Dendritic cell treated with granulocyte-macrophage colony-stimulating factor and Interleukin-4, amounts not matched to agents 40 ng/mL and 50 ng/mL, for 4 days (primary cell): ENCODE measurements at regions not wholly inside any gene's neighbourhood (a gene's known extent, or its start where the extent isn't known, plus 50 kb on each side); places are given as distances from the start of the nearest gene placed in this dataset.

Experiments used
- H3K27ac Mint-ChIP-seq: one replicate; pipeline ENCODE4 v1.8.0; 2022; ENCODE audit warnings: mild to moderate bottlenecking, mixed read lengths
- H3K27me3 Mint-ChIP-seq: one replicate; pipeline ENCODE4 v1.8.0; 2022; ENCODE audit warnings: mild to moderate bottlenecking, mixed read lengths
- H3K36me3 Mint-ChIP-seq: one replicate; pipeline ENCODE4 v1.8.0; 2022; ENCODE audit warnings: low read depth, mixed read lengths
- H3K4me1 Mint-ChIP-seq: one replicate; pipeline ENCODE4 v1.8.0; 2022; ENCODE audit warnings: low read depth, mixed read lengths
- H3K4me3 Mint-ChIP-seq: one replicate; pipeline ENCODE4 v1.8.0; 2022; ENCODE audit warnings: mild to moderate bottlenecking, moderate library complexity, mixed read lengths
- H3K9me3 Mint-ChIP-seq: one replicate; pipeline ENCODE4 v1.8.0; 2022; ENCODE audit warnings: mixed read lengths
- intact Hi-C: fragments of 100-400 bp; cut with micrococcal nuclease; formaldehyde crosslinking; loops from one replicate; pipeline ENCODE4 v1.15.0; 2022

DNA sequence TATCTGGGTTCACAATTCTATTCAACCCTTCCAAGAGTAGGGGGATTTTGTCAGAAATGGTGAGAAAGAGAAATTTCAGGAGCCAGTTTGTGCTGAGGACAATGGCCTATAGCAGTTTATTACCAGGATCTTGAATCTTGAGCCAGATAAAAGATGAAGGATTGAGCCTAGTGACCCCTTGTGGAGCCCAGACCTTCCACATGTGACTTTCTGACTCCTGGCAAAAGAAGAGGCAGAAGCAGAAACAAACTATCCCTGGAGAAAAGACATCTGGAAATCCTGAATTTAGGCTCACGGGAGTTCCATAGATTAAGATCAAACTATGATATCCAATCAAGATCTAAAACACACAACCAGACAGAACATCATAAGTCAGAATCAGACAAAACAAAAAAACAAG is 60.9 kb upstream of the CHRM2 start:
- no peaks in the 10 kb centered on the region for H3K4me1 Mint-ChIP-seq
- H3K27ac Mint-ChIP-seq, result no peak overlapping the region
- intact Hi-C loops, result no loop called here
- H3K27me3 Mint-ChIP-seq, result no peaks in the 10 kb centered on the region
- H3K4me3 Mint-ChIP-seq, result no peak overlapping the region
- no peaks in the 10 kb centered on the region for H3K36me3 Mint-ChIP-seq
- H3K9me3 Mint-ChIP-seq, result peaks cover 47% of the 10 kb centered on the region

DNA sequence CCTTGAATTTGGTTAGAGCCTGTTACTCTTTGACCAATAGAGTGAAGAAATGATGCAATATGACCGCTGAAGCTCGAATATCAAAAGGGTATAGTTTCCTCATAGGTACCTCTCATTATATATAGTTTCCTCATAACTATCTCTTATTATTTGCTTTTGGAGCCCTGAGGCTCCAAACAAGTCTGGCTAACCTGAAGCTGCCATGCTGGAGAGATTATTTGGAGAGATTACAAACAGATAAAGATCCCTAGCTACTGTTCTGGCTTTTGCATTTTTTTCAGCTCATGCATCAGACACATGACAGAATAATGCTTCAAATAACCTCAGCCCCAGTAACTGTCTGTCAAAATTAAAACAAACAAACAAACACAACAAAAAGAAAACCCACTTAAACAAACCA is 65.4 kb upstream of the CHRM2 start:
- Mint-ChIP-seq H3K4me1 (no peaks in the 10 kb centered on the region), H3K4me3 (no peak overlapping the region), H3K27me3 (no peaks in the 10 kb centered on the region), H3K36me3 (no peaks in the 10 kb centered on the region), H3K9me3 (peaks cover 54% of the 10 kb centered on the region), H3K27ac (no peak overlapping the region)
- intact Hi-C loops, result no loop called here

DNA sequence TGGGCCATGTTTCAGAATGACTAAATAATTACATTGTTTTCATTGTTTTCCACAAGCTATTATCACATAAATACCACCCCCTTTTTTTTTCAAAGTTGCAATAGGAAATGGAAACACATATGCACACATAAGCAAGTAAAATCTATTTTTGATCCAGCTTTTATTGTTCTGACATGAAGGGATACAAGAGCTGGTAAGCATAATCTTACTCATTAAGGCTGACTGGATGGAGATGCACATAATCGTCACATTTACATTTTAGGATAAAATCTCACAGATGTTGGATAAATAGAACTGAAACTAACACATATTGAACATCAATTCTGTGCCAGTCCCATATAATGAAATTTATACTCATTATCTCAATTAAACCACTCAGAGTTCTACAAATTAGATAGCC is 84.5 kb upstream of the CHRM2 start:
- intact Hi-C loops, result no loop called here
- Mint-ChIP-seq H3K9me3 (peaks cover 11% of the 10 kb centered on the region), H3K36me3 (no peaks in the 10 kb centered on the region), H3K27ac (no peak overlapping the region), H3K4me1 (no peaks in the 10 kb centered on the region), H3K4me3 (no peak overlapping the region), H3K27me3 (no peaks in the 10 kb centered on the region)

DNA sequence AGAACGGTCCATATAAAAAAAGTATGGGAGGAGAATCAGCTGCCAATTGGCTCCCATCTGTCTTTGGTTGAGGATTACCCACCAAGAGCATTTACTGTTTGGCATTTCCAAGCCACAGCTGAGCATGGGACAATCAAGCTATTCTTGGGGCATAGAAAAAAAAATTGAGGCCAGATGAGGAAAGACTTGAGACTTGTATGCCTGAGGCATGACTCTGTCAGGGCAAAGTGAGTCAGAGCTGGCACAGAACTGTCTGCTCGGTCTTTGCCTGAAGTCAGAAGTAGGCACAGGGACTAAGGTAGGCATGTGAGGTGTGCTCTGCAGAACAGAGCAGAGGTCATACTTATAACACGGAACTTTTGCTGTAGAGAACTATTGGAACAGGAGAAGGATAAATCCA is 126.5 kb upstream of the CHRM2 start:
- intact Hi-C loops, result no loop called here
- H3K9me3 Mint-ChIP-seq, result peaks cover 37% of the 10 kb centered on the region
- H3K36me3 Mint-ChIP-seq, result no peaks in the 10 kb centered on the region
- no peak overlapping the region for H3K4me3 Mint-ChIP-seq
- H3K27me3 Mint-ChIP-seq, result no peaks in the 10 kb centered on the region
- H3K4me1 Mint-ChIP-seq, result no peaks in the 10 kb centered on the region
- no peak overlapping the region for H3K27ac Mint-ChIP-seq

DNA sequence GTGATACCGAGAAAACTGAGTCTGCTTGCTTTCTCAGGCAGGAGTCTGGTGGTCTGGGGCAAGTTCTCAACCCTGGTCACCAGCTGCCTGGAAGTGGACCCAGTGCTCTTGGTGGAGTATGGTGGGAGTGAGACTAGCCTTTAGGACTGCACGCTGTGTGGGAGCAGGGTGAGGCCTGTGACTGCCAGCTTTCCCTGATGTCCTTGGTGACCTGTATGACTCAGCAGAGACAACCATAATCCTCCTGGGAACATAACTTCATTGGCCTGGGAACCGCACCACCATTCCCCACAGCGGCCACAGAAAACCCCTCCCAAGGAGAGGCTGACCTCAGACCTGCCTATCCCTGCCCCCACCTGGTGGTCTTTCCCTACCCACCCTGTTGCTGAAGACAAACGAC is 139.5 kb upstream of the CHRM2 start:
- Mint-ChIP-seq H3K9me3 (peaks cover 32% of the 10 kb centered on the region), H3K27me3 (no peaks in the 10 kb centered on the region), H3K4me3 (no peak overlapping the region), H3K4me1 (no peaks in the 10 kb centered on the region), H3K27ac (no peak overlapping the region), H3K36me3 (no peaks in the 10 kb centered on the region)
- intact Hi-C loops, result no loop called here

DNA sequence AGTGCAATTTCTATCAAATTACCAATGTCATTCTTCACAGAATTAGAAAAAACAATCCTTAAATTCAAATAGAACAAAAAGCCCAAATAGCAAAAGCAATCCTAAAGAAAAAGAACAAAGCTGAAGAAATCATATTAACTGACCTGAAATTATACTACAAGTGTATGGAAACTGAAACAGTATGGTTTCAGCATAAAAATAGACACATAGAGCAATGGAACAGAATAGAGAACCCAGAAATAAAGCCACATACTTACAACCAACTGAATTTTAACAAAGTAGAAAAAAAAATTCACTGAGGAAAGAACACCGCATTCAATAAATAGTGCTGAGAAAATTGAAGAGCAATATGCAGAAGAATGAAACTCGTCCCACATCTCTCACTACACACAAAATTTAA is 142.0 kb upstream of the CHRM2 start:
- Mint-ChIP-seq H3K4me3 (no peak overlapping the region), H3K27ac (no peak overlapping the region), H3K4me1 (no peaks in the 10 kb centered on the region), H3K36me3 (no peaks in the 10 kb centered on the region), H3K27me3 (no peaks in the 10 kb centered on the region), H3K9me3 (peaks cover 24% of the 10 kb centered on the region)
- intact Hi-C loops, result no loop called here

DNA sequence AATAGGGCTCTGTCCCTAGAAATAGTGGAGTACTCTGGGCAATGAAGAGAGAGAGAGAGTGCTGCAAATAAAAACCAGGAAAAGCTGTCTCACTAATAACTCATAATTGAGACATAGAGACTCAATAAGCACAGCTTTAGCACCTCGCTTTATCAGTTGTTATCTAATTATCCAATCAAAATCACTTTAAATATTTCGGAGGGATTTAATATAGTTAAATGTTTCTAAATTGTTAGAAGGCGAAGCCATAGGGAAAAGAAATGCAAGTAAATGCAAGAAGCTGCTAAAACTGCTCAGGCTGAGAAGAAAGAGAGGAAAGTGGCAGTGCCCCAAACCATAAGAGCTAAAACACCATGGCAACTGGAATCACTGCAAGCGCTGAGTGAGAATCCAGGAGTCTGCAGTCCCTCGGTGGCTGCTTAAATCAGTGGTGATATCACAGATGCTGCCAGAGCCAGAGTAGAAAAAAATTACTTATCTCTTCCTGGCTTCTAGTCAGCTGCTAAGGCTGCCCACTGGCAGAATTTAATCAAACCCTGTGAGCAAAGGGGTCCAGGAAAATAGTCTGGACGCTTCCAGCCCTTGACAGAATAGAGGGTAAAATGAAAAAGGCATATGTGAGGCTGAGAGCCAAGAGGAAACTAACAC is 150.4 kb upstream of the CHRM2 start:
- intact Hi-C loops, result no loop called here
- Mint-ChIP-seq H3K27ac (no peak overlapping the region), H3K36me3 (no peaks in the 10 kb centered on the region)

DNA sequence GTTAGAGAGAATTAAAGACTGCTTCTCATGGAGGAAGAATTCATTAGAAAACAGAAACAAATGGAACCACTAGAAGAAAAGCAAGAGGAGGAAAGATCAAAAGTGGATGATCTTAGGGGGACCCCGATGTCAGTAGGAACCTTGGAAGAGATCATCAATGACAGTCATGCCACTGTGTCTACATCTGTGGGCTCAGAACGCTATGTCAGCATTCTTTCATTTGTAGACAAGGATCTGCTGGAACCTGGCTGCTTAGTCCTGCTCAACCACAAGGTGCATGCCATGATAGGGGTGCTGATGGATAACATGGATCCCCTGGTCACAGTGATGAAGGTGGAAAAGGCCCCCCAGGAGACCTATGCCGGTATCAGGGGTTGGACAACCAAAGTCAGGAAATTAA is 154.4 kb upstream of the CHRM2 start:
- H3K36me3 Mint-ChIP-seq, result no peaks in the 10 kb centered on the region
- no peak overlapping the region for H3K27ac Mint-ChIP-seq
- intact Hi-C loops, result no loop called here
- no peaks in the 10 kb centered on the region for H3K27me3 Mint-ChIP-seq
- no peaks in the 10 kb centered on the region for H3K4me1 Mint-ChIP-seq
- H3K9me3 Mint-ChIP-seq, result peaks cover 14% of the 10 kb centered on the region
- H3K4me3 Mint-ChIP-seq, result no peak overlapping the region

More for the DNA sequence above, 150.4 kb upstream of the CHRM2 start:
- Mint-ChIP-seq H3K4me1 (no peaks in the 10 kb centered on the region), H3K4me3 (no peak overlapping the region), H3K27me3 (no peaks in the 10 kb centered on the region), H3K9me3 (peaks cover 12% of the 10 kb centered on the region)

DNA sequence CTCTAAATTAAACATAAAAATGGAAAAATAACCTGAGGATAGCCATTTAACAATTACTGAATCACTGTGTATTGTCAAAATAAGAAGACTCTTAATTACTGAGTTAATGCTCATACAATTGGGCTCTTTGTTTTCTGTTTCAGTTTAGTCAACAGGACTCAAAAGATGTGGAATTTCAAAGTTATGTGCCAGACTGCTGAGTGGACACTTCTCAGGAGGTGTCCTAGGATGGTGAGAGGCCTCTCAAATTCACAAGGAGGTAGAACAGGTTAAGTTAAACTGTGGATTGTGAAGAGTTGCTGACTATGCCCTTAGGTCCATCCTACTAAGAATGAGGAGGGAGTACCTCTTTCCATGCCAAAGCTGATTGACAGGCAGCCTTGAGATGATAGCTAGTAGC is 157.7 kb upstream of the CHRM2 start:
- no peaks in the 10 kb centered on the region for H3K27me3 Mint-ChIP-seq
- H3K4me1 Mint-ChIP-seq, result no peaks in the 10 kb centered on the region
- H3K9me3 Mint-ChIP-seq, result peaks cover 14% of the 10 kb centered on the region
- intact Hi-C loops, result no loop called here
- H3K27ac Mint-ChIP-seq, result no peak overlapping the region
- no peak overlapping the region for H3K4me3 Mint-ChIP-seq
- H3K36me3 Mint-ChIP-seq, result no peaks in the 10 kb centered on the region

DNA sequence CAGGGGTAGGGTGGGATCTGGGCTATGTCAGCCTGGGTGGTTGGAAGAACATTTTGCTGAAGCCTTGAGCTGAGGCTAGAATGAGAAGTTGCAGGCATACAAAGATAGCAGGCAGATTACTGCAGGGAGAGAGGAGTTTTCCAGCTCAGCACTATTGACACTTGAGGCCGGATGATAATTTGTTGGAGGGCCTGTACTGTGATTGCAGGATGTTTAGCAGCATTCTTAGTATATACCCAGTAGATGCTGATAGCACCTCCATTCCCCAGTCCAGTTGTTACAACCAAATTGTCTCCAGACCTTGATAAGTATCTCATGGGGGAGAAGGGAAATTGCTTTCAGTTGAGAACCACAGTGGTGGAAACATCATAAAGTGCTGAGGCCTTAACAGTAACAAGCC is 158.6 kb upstream of the CHRM2 start:
- Mint-ChIP-seq H3K27me3 (no peaks in the 10 kb centered on the region), H3K4me3 (no peak overlapping the region), H3K27ac (no peak overlapping the region), H3K36me3 (no peaks in the 10 kb centered on the region), H3K4me1 (no peaks in the 10 kb centered on the region), H3K9me3 (peaks cover 14% of the 10 kb centered on the region)
- intact Hi-C loops, result no loop called here

DNA sequence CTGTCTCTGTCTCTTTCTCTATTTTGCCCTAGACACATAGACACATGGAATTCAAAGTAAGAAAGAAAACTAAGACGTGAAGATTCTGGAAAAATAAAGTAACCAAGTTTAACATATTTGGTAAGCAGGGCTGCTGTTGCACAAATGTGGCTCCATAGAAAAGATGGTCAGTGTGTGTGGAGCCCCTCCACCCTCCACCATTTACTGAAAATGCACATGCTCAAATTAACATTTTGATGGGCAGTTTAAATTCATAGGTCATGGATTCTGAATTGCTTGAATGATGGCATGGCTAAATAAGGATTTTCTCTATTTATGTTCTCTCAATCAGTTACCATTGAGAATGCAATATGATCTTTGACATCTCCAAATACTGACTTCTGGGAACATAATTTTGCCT is 165.5 kb upstream of the CHRM2 start:
- intact Hi-C loops, result no loop called here
- Mint-ChIP-seq H3K9me3 (no peaks in the 10 kb centered on the region), H3K4me3 (no peak overlapping the region), H3K27ac (no peak overlapping the region), H3K4me1 (no peaks in the 10 kb centered on the region), H3K27me3 (no peaks in the 10 kb centered on the region), H3K36me3 (no peaks in the 10 kb centered on the region)

DNA sequence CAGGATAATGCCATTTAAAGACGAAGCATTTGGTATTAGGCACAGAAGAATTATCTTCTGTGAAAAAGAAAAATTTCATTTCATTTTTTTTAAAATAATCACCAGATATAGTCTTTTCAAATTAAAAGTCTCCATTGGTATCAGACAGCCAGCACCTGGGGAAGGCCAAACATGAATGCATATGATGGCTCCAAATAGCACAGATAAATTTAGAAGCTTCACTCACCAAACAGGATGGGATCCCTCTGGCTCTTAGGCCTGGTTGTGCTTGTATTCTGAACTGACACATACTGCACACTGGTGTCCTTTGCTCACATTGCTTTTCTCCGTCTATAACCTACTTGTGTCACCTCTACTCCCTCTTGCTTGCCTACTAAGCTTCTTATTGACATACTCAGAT is 169.5 kb upstream of the CHRM2 start:
- intact Hi-C loops, result no loop called here
- no peaks in the 10 kb centered on the region for H3K36me3 Mint-ChIP-seq

DNA sequence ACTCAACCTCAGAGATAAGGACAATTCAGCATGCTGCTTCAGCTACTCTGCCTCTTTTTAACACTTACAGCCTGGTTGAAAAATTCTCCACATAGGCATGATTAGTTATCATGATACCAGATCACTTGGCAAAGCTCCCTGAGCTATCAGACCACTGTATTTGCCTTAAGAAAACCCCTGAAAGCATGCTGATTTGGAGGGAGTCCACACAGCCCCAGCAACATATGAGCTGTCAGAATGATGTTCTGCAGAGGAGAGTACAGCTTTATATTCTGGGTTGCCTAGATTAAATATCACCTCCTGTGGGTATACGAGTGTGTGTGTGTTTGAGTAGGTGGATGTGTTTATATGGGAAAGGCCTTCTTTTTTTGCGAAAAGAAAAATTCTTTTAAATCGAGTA is 170.2 kb upstream of the CHRM2 start:
- Mint-ChIP-seq H3K36me3 (no peaks in the 10 kb centered on the region), H3K4me1 (no peaks in the 10 kb centered on the region), H3K27ac (no peak overlapping the region), H3K4me3 (no peak overlapping the region), H3K27me3 (no peaks in the 10 kb centered on the region), H3K9me3 (no peaks in the 10 kb centered on the region)
- intact Hi-C loops, result no loop called here

More for the DNA sequence above, 169.5 kb upstream of the CHRM2 start:
- no peaks in the 10 kb centered on the region for H3K27me3 Mint-ChIP-seq
- no peaks in the 10 kb centered on the region for H3K4me1 Mint-ChIP-seq
- H3K9me3 Mint-ChIP-seq, result no peaks in the 10 kb centered on the region
- H3K4me3 Mint-ChIP-seq, result no peak overlapping the region
- H3K27ac Mint-ChIP-seq, result no peak overlapping the region

DNA sequence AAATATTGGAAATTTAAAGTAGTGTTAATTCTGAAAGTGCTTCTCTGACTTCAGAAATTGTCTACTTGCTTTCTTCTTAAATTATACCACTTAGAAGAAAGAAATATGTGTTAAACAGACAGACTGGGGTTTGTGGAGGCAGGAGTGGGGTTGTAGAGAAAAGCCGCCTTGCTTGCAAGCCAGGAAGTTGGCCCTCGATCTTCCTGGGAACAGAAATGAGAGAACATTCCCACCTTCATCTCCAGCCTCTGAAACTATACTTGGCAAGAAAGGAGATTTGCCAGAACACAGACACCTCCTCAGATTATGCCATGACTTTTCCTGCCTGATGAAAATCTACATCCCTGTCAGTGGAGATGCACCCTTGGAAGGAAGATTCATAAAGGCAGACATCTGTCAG is 171.2 kb upstream of the CHRM2 start:
- Mint-ChIP-seq H3K27ac (no peak overlapping the region), H3K36me3 (no peaks in the 10 kb centered on the region), H3K9me3 (no peaks in the 10 kb centered on the region), H3K4me1 (no peaks in the 10 kb centered on the region), H3K4me3 (no peak overlapping the region), H3K27me3 (no peaks in the 10 kb centered on the region)
- intact Hi-C loops, result no loop called here
